Sigmoid colon (tissue), 6 donors: ENCODE measurements at regions not wholly inside any gene's neighbourhood (a gene's known extent, or its start where the extent isn't known, plus 50 kb on each side); places are given as distances from the start of the nearest gene placed in this dataset.

Experiments
- DNase-seq: peaks from one replicate; pipeline ENCODE4 v3.0.0-alpha.2; 2019
- H3K27ac ChIP-seq, 4 donors: fragments of 200-600 bp; sonication (generic); one replicate each; pipeline ENCODE4 v1.5.1; 2016 to 2019; ENCODE audit warnings: mild to moderate bottlenecking in 1 of 4
- H3K27me3 ChIP-seq, 3 donors: fragments of 200-600 bp; sonication (generic); one replicate each; pipeline ENCODE4 v1.5.1; 2019; ENCODE audit warnings: mild to moderate bottlenecking in 1 of 3
- H3K36me3 ChIP-seq, 4 donors: fragments of 200-600 bp; sonication (generic); one replicate each; pipeline ENCODE4 v1.5.1; 2016 to 2019
- H3K4me1 ChIP-seq, 4 donors: fragments of 200-600 bp; sonication (generic); one replicate each; pipeline ENCODE4 v1.5.1; 2017 to 2019
- H3K4me3 ChIP-seq, 4 donors: fragments of 200-600 bp; sonication (generic); one replicate each; pipeline ENCODE4 v1.5.1; 2017 to 2019; ENCODE audit warnings: mild to moderate bottlenecking in 2 of 4, moderate library complexity in 1 of 4
- H3K9me3 ChIP-seq, 4 donors: fragments of 200-600 bp in 3 of 4; sonication (generic) in 3 of 4; one replicate each; pipeline versions ENCODE4 v1.5.1 to v1.6.1; 2013 to 2019
- CTCF ChIP-seq, 4 experiments: fragments of 450-650 bp in 3 of 4; fragments of 200-600 bp in 1 of 4; IDR thresholded peaks; one replicate each; pipeline ENCODE4 v1.5.1; 2016 to 2019; ENCODE audit warnings: antibody characterized with exemption in 4 of 4, mild to moderate bottlenecking in 3 of 4, moderate library complexity in 2 of 4
- EP300 ChIP-seq, 4 donors: sonication (generic); formaldehyde crosslinking; IDR thresholded peaks; one replicate each; pipeline ENCODE4 v1.6.1; 2017; ENCODE audit warnings: antibody characterized with exemption in 4 of 4
- POLR2A ChIP-seq, 2 donors: fragments of 450-650 bp; IDR thresholded peaks; one replicate each; pipeline ENCODE4 v1.6.1; 2016; ENCODE audit warnings: antibody characterized with exemption in 2 of 2, mild to moderate bottlenecking in 2 of 2, moderate library complexity in 2 of 2
- POLR2AphosphoS5 ChIP-seq, 4 donors: sonication (generic); formaldehyde crosslinking; IDR thresholded peaks; one replicate each; pipeline ENCODE4 v1.6.1; 2017; ENCODE audit warnings: antibody characterized with exemption in 4 of 4
- WGBS, 2 donors: extraction: QIAGEN DNeasy Blood & Tissue Kit; methylation state at CpG; one replicate each; pipeline ENCODE4 v1.1.7; 2013; 5-methylcytosine and 5-hydroxymethylcytosine counted together
- intact Hi-C: fragments of 100-400 bp; cut with DNase I; formaldehyde crosslinking; loops from one replicate; pipeline ENCODE4 v1.15.1; 2023
- donor health status: healthy with polysubstance abuse.
- donor health status: healthy.

GRCh38 chr16:77069929-77070328 is 121.1 kb upstream of the MON1B start:
- H3K36me3 ChIP-seq: no peaks in the 10 kb centered on the region
- no peak for DNase-seq
- no peaks in the 10 kb centered on the region for H3K4me1 ChIP-seq
- H3K4me3 ChIP-seq: no peak overlapping the region
- intact Hi-C loops: no loop called here
- no peaks in the 10 kb centered on the region for H3K27me3 ChIP-seq
- no peak for TF ChIP-seq EP300 (IDR thresholded peaks at IDR 0.05)
- TF ChIP-seq POLR2AphosphoS5 (IDR thresholded peaks at IDR 0.05): no peak
- no peak for TF ChIP-seq CTCF (IDR thresholded peaks at IDR 0.05)
- no peak for TF ChIP-seq POLR2A (IDR thresholded peaks at IDR 0.05)
- whole genome bisulfite sequencing, 2 donors: 53 to 69% methylated on average over 2 of the region's 2 CpGs
- no peaks in the 10 kb centered on the region for H3K9me3 ChIP-seq
- no peak overlapping the region for H3K27ac ChIP-seq

GRCh38 chr16:77070683-77071082 is 120.3 kb upstream of the MON1B start:
- no peaks in the 10 kb centered on the region for H3K36me3 ChIP-seq
- no peak overlapping the region for H3K4me3 ChIP-seq
- WGBS, 2 donors: 90 to 95% methylated on average over 6 of the region's 6 CpGs
- DNase-seq: no peak
- H3K9me3 ChIP-seq: no peaks in the 10 kb centered on the region
- intact Hi-C loops: no loop called here
- no peaks in the 10 kb centered on the region for H3K27me3 ChIP-seq
- H3K4me1 ChIP-seq: no peaks in the 10 kb centered on the region
- H3K27ac ChIP-seq: no peak overlapping the region
- TF ChIP-seq EP300 (IDR thresholded peaks at IDR 0.05) (no peak), POLR2A (IDR thresholded peaks at IDR 0.05) (no peak), CTCF (IDR thresholded peaks at IDR 0.05) (no peak), POLR2AphosphoS5 (IDR thresholded peaks at IDR 0.05) (no peak)

- Histone ChIP-seq H3K4me1 (no peaks in the 10 kb centered on the region), H3K27me3 (no peaks in the 10 kb centered on the region), H3K36me3 (no peaks in the 10 kb centered on the region), H3K27ac (no peak overlapping the region), H3K4me3 (no peak overlapping the region), H3K9me3 (no peaks in the 10 kb centered on the region)
- intact Hi-C loops: no loop called here
- no peak for TF ChIP-seq CTCF (IDR thresholded peaks at IDR 0.05)
- no peak for TF ChIP-seq POLR2AphosphoS5 (IDR thresholded peaks at IDR 0.05)
- no peak for TF ChIP-seq EP300 (IDR thresholded peaks at IDR 0.05)
- TF ChIP-seq POLR2A (IDR thresholded peaks at IDR 0.05): no peak
- DNase-seq: no peak
- WGBS, 2 donors: 77 to 78% methylated on average over 5 of the region's 5 CpGs
Measured at GRCh38 chr16:77076839-77077238, 114.2 kb upstream of the MON1B start.

- no peak for TF ChIP-seq POLR2AphosphoS5 (IDR thresholded peaks at IDR 0.05)
- no peak for TF ChIP-seq POLR2A (IDR thresholded peaks at IDR 0.05)
- TF ChIP-seq EP300 (IDR thresholded peaks at IDR 0.05): no peak
- DNase-seq: no peak
- Histone ChIP-seq H3K27ac (no peak overlapping the region), H3K36me3 (no peaks in the 10 kb centered on the region), H3K27me3 (no peaks in the 10 kb centered on the region), H3K9me3 (no peaks in the 10 kb centered on the region), H3K4me3 (no peak overlapping the region), H3K4me1 (no peaks in the 10 kb centered on the region)
- 66 to 78% methylated on average over 8 of the region's 8 CpGs for WGBS, 2 donors
- intact Hi-C loops: no loop called here
Measured at GRCh38 chr16:77077256-77077922, 113.6 kb upstream of the MON1B start.

GRCh38 chr16:77085981-77086380 is 105.0 kb upstream of the MON1B start:
- no peak for TF ChIP-seq EP300 (IDR thresholded peaks at IDR 0.05)
- no peak for TF ChIP-seq POLR2A (IDR thresholded peaks at IDR 0.05)
- TF ChIP-seq CTCF (IDR thresholded peaks at IDR 0.05): no peak
- TF ChIP-seq POLR2AphosphoS5 (IDR thresholded peaks at IDR 0.05): no peak
- H3K4me3 ChIP-seq: no peak overlapping the region
- no peaks in the 10 kb centered on the region for H3K9me3 ChIP-seq
- H3K27ac ChIP-seq: no peak overlapping the region
- DNase-seq: no peak
- no peaks in the 10 kb centered on the region for H3K36me3 ChIP-seq
- intact Hi-C loops: no loop called here
- no peaks in the 10 kb centered on the region for H3K4me1 ChIP-seq
- 49 to 68% methylated on average over 1 of the region's 1 CpG for WGBS, 2 donors
- H3K27me3 ChIP-seq: no peaks in the 10 kb centered on the region
